Activated CD8-positive, alpha-beta T cell treated with anti-CD3 and anti-CD28 coated beads for 36 hours (primary cell): ENCODE measurements at regions not wholly inside any gene's neighbourhood (a gene's known extent, or its start where the extent isn't known, plus 50 kb on each side); places are given as distances from the start of the nearest gene placed in this dataset.
"Not testable (repeated sequence)": the region's sequence is repeated elsewhere in the genome, so short reads cannot be mapped to it uniquely, and the experiment has no call there.

Experiments used
- ATAC-seq: fragments of 200-7000 bp; cut with Tn5 transposase; one replicate; pipeline ENCODE4 v1.10.0; 2021; ENCODE audit warnings: mild to moderate bottlenecking, moderate library complexity
- CTCF ChIA-PET: fragments of 350-600 bp; sonication (Branson Sonifier 250); formaldehyde crosslinking; loops from one replicate; lab custom pipeline; 2021; ENCODE audit warnings: antibody characterized with exemption; lab: Charles Lee
- POLR2A ChIA-PET: fragments of 350-600 bp; sonication (Branson Sonifier 250); formaldehyde crosslinking; loops from one replicate; lab custom pipeline; 2021; ENCODE audit warnings: antibody characterized with exemption; lab: Charles Lee
- DNase-seq: peaks from one replicate; pipeline ENCODE4 v3.0.0-alpha.2; 2020
- H3K27ac Mint-ChIP-seq: one replicate; pipeline ENCODE4 v1.8.0; 2021; ENCODE audit warnings: mild to moderate bottlenecking, mixed read lengths
- H3K27me3 Mint-ChIP-seq: one replicate; pipeline ENCODE4 v1.8.0; 2021; ENCODE audit warnings: mixed read lengths
- H3K36me3 Mint-ChIP-seq: one replicate; pipeline ENCODE4 v1.8.0; 2021; ENCODE audit warnings: low read depth, mixed read lengths
- H3K4me1 Mint-ChIP-seq: one replicate; pipeline ENCODE4 v1.8.0; 2021; ENCODE audit warnings: low read depth, mixed read lengths
- H3K4me3 Mint-ChIP-seq: one replicate; pipeline ENCODE4 v1.8.0; 2021; ENCODE audit warnings: mild to moderate bottlenecking, moderate library complexity, mixed read lengths
- H3K9me3 Mint-ChIP-seq: one replicate; pipeline ENCODE4 v1.8.0; 2021; ENCODE audit warnings: mixed read lengths
- CTCF ChIP-seq: fragments of 200-600 bp; IDR thresholded peaks from one replicate; pipeline ENCODE4 v1.8.0; 2022; ENCODE audit warnings: antibody characterized with exemption, mild to moderate bottlenecking
- intact Hi-C: fragments of 100-400 bp; cut with micrococcal nuclease; formaldehyde crosslinking; loops from one replicate; pipeline ENCODE4 v1.10.0; 2022

- ATAC-seq, POLR2A ChIA-PET, H3K9me3 Mint-ChIP-seq, DNase-seq, H3K36me3 Mint-ChIP-seq, H3K4me1 Mint-ChIP-seq, H3K27ac Mint-ChIP-seq, H3K4me3 Mint-ChIP-seq, intact Hi-C loops, H3K27me3 Mint-ChIP-seq: not testable (repeated sequence)
- CTCF ChIA-PET = interaction anchor here (1.2 kb wide), 1 partner anchor 137 kb away, joined by 3 read pairs; no protein-coding TSS in a partner anchor
These were observed 53.4 kb upstream of the MED14 start for GRCh38 chrX:40788698-40789097.

- DNase-seq (no peak), ATAC-seq (no peak)
- Mint-ChIP-seq H3K27ac (no peak overlapping the region), H3K9me3 (no peaks in the 10 kb centered on the region), H3K4me1 (no peaks in the 10 kb centered on the region), H3K36me3 (no peaks in the 10 kb centered on the region), H3K4me3 (no peak overlapping the region), H3K27me3 (peaks cover 2% of the 10 kb centered on the region)
- POLR2A ChIA-PET = no interaction called here
- TF ChIP-seq CTCF = no peak
- CTCF ChIA-PET = no interaction called here
- intact Hi-C loops = loop anchor here (5.0 kb wide), 1 partner anchor 140 kb away; no protein-coding TSS in a partner anchor
These were observed 57.1 kb upstream of the MED14 start for GRCh38 chrX:40792433-40792832.

- H3K4me3 Mint-ChIP-seq, H3K9me3 Mint-ChIP-seq, DNase-seq, H3K4me1 Mint-ChIP-seq, ATAC-seq, H3K27ac Mint-ChIP-seq, H3K36me3 Mint-ChIP-seq, POLR2A ChIA-PET, H3K27me3 Mint-ChIP-seq: not testable (repeated sequence)
- CTCF ChIA-PET = interaction anchor here (0.7 to 4.3 kb wide), 13 partner anchors 13 to 251 kb away, joined by 3 to 72 read pairs (median 6); no protein-coding TSS in a partner anchor
- intact Hi-C loops = loop anchor here (5.0 kb wide), 1 partner anchor 142 kb away; no protein-coding TSS in a partner anchor
These were observed 59.4 kb upstream of the MED14 start for GRCh38 chrX:40794829-40795130.

- intact Hi-C loops, H3K27me3 Mint-ChIP-seq, H3K4me3 Mint-ChIP-seq, H3K27ac Mint-ChIP-seq, H3K36me3 Mint-ChIP-seq, H3K9me3 Mint-ChIP-seq, POLR2A ChIA-PET, ATAC-seq, CTCF ChIA-PET, DNase-seq, H3K4me1 Mint-ChIP-seq: not testable (repeated sequence)
These were observed 64.4 kb upstream of the MED14 start for GRCh38 chrX:40799745-40800144.

GRCh38 chrX:40805404-40805803 is 70.1 kb upstream of the MED14 start:
- POLR2A ChIA-PET = no interaction called here
- intact Hi-C loops = no loop called here
- no peaks in the 10 kb centered on the region for H3K4me1 Mint-ChIP-seq
- H3K27ac Mint-ChIP-seq = no peak overlapping the region
- H3K36me3 Mint-ChIP-seq = no peaks in the 10 kb centered on the region
- TF ChIP-seq CTCF = no peak
- DNase-seq (no peak), ATAC-seq (no peak)
- CTCF ChIA-PET = no interaction called here
- H3K27me3 Mint-ChIP-seq = no peaks in the 10 kb centered on the region
- no peak overlapping the region for H3K4me3 Mint-ChIP-seq
- H3K9me3 Mint-ChIP-seq = no peaks in the 10 kb centered on the region

GRCh38 chrX:40806513-40807220 is 71.3 kb upstream of the MED14 start:
- ChIA-PET POLR2A (no interaction called here), CTCF (no interaction called here)

More at GRCh38 chrX:40806513-40807220, 71.3 kb upstream of the MED14 start:
- H3K4me1 Mint-ChIP-seq = no peaks in the 10 kb centered on the region
- no peaks in the 10 kb centered on the region for H3K27me3 Mint-ChIP-seq
- no peak overlapping the region for H3K4me3 Mint-ChIP-seq
- DNase-seq (no peak), ATAC-seq (no peak)
- TF ChIP-seq CTCF = no peak
- H3K27ac Mint-ChIP-seq = no peak overlapping the region
- H3K36me3 Mint-ChIP-seq = no peaks in the 10 kb centered on the region
- intact Hi-C loops = no loop called here
- no peaks in the 10 kb centered on the region for H3K9me3 Mint-ChIP-seq
